Nephron (organoid): ENCODE measurements at regions not wholly inside any gene's neighbourhood (a gene's known extent, or its start where the extent isn't known, plus 50 kb on each side); places are given as distances from the start of the nearest gene placed in this dataset.
"Not testable (repeated sequence)": the region's sequence is repeated elsewhere in the genome, so short reads cannot be mapped to it uniquely, and the experiment has no call there.

ENCODE experiments used
- H3K27ac Mint-ChIP-seq, 3 experiments: 2 replicates each; pipeline ENCODE4 v1.8.0; 2020; ENCODE audit warnings: mixed read lengths in 3 of 3, mild to moderate bottlenecking in 2 of 3, moderate library complexity in 1 of 3
- H3K27me3 Mint-ChIP-seq: 2 replicates; pipeline ENCODE4 v1.8.0; 2021; ENCODE audit warnings: low read depth, mild to moderate bottlenecking, moderate library complexity, mixed read lengths
- H3K36me3 Mint-ChIP-seq: 2 replicates; pipeline ENCODE4 v1.8.0; 2020; ENCODE audit warnings: low read depth, mixed read lengths
- H3K4me1 Mint-ChIP-seq: 2 replicates; pipeline ENCODE4 v1.8.0; 2020; ENCODE audit warnings: mixed read lengths
- H3K4me3 Mint-ChIP-seq, 3 experiments: 2 replicates each; pipeline ENCODE4 v1.8.0; 2020; ENCODE audit warnings: mild to moderate bottlenecking in 3 of 3, mixed read lengths in 3 of 3, moderate library complexity in 2 of 3
- H3K9me3 Mint-ChIP-seq: 2 replicates; pipeline ENCODE4 v1.8.0; 2020; ENCODE audit warnings: mixed read lengths
- CTCF ChIP-seq, 3 experiments: fragments of 200-600 bp; sonication (generic); IDR thresholded peaks; one replicate each; pipeline ENCODE4 v1.5.0; 2021; ENCODE audit warnings: antibody characterized with exemption in 3 of 3; ENCODE audit not compliant: unreplicated experiment in 3 of 3

- peaks cover 16% of the 10 kb centered on the region for H3K9me3 Mint-ChIP-seq
- H3K27me3 Mint-ChIP-seq, result peaks cover 5% of the 10 kb centered on the region
- no peaks in the 10 kb centered on the region for H3K4me1 Mint-ChIP-seq
- TF ChIP-seq CTCF (IDR thresholded peaks at IDR 0.05; ENCODE audit: unreplicated experiment in 3 of 3), result no peak
- H3K36me3 Mint-ChIP-seq, result no peaks in the 10 kb centered on the region
- no peak overlapping the region for H3K27ac Mint-ChIP-seq
- no peak overlapping the region for H3K4me3 Mint-ChIP-seq
Measured at GRCh38 chr2:230602562-230603230, 109.9 kb upstream of the CAB39 start.

- H3K4me1 Mint-ChIP-seq, H3K36me3 Mint-ChIP-seq, H3K27ac Mint-ChIP-seq, H3K4me3 Mint-ChIP-seq, H3K27me3 Mint-ChIP-seq: not testable (repeated sequence)
- H3K9me3 Mint-ChIP-seq, result peaks cover 16% of the 10 kb centered on the region
Measured at GRCh38 chr2:230603317-230603716, 109.3 kb upstream of the CAB39 start.

- H3K9me3 Mint-ChIP-seq, result peaks cover 13% of the 10 kb centered on the region
- not testable (repeated sequence) for H3K4me1 Mint-ChIP-seq, H3K4me3 Mint-ChIP-seq, H3K27me3 Mint-ChIP-seq, H3K36me3 Mint-ChIP-seq, H3K27ac Mint-ChIP-seq
Measured at GRCh38 chr2:230604158-230604557, 108.5 kb upstream of the CAB39 start.

- Mint-ChIP-seq H3K9me3 (no peaks in the 10 kb centered on the region), H3K27ac (no peak overlapping the region), H3K27me3 (peaks cover 9% of the 10 kb centered on the region), H3K36me3 (no peaks in the 10 kb centered on the region), H3K4me1 (no peaks in the 10 kb centered on the region), H3K4me3 (no peak overlapping the region)
- TF ChIP-seq CTCF (IDR thresholded peaks at IDR 0.05; ENCODE audit: unreplicated experiment in 3 of 3), result no peak
Measured at GRCh38 chr2:230614040-230614439, 98.6 kb upstream of the CAB39 start.

- Mint-ChIP-seq H3K27ac (no peak overlapping the region), H3K27me3 (peaks cover 9% of the 10 kb centered on the region)
Measured at GRCh38 chr2:230614913-230615332, 97.7 kb upstream of the CAB39 start.

GRCh38 chr2:230617256-230617706, 95.4 kb upstream of the CAB39 start:
- not testable (repeated sequence) for H3K9me3 Mint-ChIP-seq, H3K36me3 Mint-ChIP-seq, H3K27me3 Mint-ChIP-seq, H3K4me3 Mint-ChIP-seq, H3K27ac Mint-ChIP-seq, H3K4me1 Mint-ChIP-seq

More at GRCh38 chr2:230614913-230615332, 97.7 kb upstream of the CAB39 start:
- H3K4me3 Mint-ChIP-seq, result no peak overlapping the region
- H3K36me3 Mint-ChIP-seq, result no peaks in the 10 kb centered on the region
- H3K9me3 Mint-ChIP-seq, result no peaks in the 10 kb centered on the region
- no peak for TF ChIP-seq CTCF (IDR thresholded peaks at IDR 0.05; ENCODE audit: unreplicated experiment in 3 of 3)
- H3K4me1 Mint-ChIP-seq, result no peaks in the 10 kb centered on the region

GRCh38 chr2:230619491-230619890, 93.2 kb upstream of the CAB39 start:
- Mint-ChIP-seq H3K36me3 (no peaks in the 10 kb centered on the region), H3K4me3 (no peak overlapping the region), H3K27me3 (peaks cover 4% of the 10 kb centered on the region), H3K4me1 (no peaks in the 10 kb centered on the region), H3K27ac (no peak overlapping the region), H3K9me3 (peaks cover 14% of the 10 kb centered on the region)
- no peak for TF ChIP-seq CTCF (IDR thresholded peaks at IDR 0.05; ENCODE audit: unreplicated experiment in 3 of 3)

GRCh38 chr2:230625220-230625619, 87.4 kb upstream of the CAB39 start:
- Mint-ChIP-seq H3K9me3 (peaks cover 14% of the 10 kb centered on the region), H3K4me1 (peaks cover 13% of the 10 kb centered on the region)
- H3K27ac Mint-ChIP-seq, H3K4me3 Mint-ChIP-seq, H3K27me3 Mint-ChIP-seq, H3K36me3 Mint-ChIP-seq: not testable (repeated sequence)

GRCh38 chr2:230627091-230627490, 85.6 kb upstream of the CAB39 start:
- H3K36me3 Mint-ChIP-seq, H3K9me3 Mint-ChIP-seq, H3K27ac Mint-ChIP-seq, H3K4me3 Mint-ChIP-seq, H3K27me3 Mint-ChIP-seq: not testable (repeated sequence)
- H3K4me1 Mint-ChIP-seq, result peaks cover 13% of the 10 kb centered on the region
